ENCODE measurements at regions not wholly inside any gene's neighbourhood (a gene's known extent, or its start where the extent isn't known, plus 50 kb on each side); places are given as distances from the start of the nearest gene placed in this dataset.

GRCh38 chr3:148077965-148078364 lies 619.7 kb upstream of the AGTR1 start:
- no peak for DNase-seq

DNA sequence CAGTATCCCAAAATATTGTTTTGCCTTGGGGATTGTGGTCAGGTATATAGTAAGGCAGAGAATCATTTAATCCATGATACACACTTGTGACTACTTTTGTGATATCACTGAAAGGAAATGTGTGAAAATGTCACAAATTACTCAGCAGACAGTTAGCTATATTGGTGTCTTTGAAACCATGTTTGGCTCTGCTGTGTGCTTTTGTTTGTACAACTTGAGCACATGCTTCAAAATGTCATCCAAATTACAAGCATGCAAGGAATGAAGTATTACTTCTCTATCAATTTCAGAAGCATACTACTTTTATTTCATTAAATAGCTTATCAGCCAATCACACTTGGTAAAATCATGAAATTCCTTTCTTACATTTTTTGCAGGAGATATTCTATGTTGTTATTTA lies 619.0 kb upstream of the AGTR1 start:
- DNase-seq: no peak

GRCh38 chr3:148079370-148079769 lies 618.3 kb upstream of the AGTR1 start:
- peak in 42 of 58 donors; percentile 1 to 77 (median 24) for DNase-seq

GRCh38 chr3:148081926-148082325 lies 615.8 kb upstream of the AGTR1 start:
- no peak for DNase-seq

DNA sequence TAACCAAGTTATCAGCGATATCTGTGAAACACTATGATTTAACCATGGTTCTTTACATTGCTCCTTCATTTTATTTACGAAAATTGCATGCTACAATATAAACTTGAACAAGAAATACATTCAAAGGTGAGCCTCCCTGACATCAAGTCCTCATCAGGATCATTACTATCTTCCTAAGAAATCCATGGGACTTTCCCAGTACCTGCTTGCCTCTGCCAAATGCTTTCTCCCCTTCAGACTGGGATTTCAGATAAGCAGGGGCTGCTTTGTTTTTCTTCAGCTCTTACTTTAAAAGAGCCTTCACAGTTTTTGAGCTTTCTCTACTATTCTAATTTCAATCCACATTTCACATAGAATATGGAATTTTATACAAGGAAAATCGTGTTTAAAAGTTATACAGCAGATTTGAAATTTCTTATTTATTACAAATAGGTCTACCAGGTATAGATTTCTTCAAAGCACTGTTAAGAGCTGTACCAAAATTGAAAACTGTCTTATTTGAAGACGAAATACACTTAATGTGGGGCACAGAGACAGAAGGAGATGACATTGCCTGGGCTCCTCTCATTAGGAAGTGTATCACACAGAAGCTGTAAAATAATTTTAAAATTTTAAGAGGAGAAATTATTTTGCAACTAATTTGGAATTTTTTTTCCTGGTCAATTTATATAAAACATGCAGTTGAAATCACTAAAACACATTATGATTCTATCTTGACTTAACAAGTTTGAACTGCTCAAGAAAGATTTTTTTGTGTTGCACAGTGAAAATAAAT lies 615.0 kb upstream of the AGTR1 start:
- DNase-seq: no peak

GRCh38 chr3:148083526-148084182 lies 614.0 kb upstream of the AGTR1 start:
- DNase-seq: peak in 1 of 58 donors; percentile 12

- DNase-seq: no peak
These were observed 612.8 kb upstream of the AGTR1 start for GRCh38 chr3:148084931-148085330.

GRCh38 chr3:148087601-148088371 lies 609.9 kb upstream of the AGTR1 start:
- no peak for DNase-seq

GRCh38 chr3:148089171-148089570 lies 608.5 kb upstream of the AGTR1 start:
- no peak for DNase-seq

DNA sequence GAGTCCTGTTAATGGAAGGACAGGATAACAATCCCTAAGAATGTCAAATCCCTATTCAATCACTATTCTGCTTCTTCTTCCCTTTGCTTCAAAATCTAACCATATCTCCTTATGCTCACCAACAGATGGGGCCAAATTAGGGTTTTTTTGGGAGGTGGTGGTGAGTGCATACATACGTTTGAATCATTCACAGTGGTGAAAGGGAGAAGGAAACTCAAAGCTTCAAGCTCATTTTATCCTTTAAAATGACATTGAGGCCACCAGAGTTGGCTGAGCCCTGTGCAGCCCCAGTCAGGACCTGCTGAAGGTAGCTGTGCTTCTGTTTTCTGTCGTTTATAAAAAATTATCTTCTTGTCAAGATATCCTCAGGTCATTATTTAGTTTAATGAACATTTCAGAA lies 607.5 kb upstream of the AGTR1 start:
- DNase-seq: no peak

DNA sequence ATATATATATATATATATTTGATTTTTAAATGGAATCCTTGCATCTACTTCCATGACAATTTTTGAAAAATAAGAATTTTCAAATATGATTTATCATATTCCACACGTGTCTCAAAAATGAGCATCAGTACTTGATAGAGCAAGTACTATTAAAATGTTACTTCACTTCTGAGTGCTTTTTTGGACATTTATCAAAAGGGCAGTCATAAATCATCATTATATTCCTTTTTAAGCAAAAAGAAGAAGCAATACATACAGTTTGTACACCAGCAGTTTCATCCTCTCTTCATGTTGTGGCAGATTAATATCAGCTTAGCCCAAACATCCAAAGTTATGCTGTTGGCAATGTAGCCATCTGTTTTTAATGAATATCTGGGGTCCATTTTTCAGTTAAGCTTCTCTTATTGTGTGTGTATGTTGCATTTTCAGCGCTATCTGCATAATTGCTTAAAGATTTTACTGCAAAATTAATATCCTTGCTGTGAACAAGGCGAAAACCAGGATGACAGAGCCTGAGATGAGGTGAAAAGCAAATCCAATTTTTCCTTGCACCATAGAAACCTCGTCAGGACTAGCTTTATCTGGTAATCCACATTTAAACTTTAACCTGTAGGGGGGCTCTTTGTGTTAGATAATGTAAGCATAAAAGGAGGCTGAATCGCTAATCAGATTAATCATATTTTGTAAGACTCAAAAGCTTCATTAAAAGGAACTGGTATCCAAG lies 604.9 kb upstream of the AGTR1 start:
- no peak for DNase-seq

DNA sequence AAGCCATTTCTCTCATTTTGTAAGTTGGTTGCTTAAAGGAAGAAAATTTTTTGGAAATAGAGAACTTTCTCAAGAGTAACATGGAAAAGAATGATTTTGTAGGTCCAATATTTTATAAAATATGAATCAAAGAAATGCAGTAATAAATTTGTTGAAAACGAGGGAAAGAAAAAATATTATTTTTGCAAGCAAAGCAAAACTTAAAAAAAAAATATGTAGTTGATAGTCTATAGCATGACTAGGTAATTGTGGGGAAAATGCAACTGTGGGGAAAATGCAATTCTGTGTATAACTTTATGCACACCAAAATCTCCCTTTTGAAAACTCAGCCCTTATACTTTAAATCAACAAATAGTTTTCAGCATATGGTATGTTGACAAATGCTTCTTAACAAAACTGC lies 604.0 kb upstream of the AGTR1 start:
- DNase-seq: no peak

DNA sequence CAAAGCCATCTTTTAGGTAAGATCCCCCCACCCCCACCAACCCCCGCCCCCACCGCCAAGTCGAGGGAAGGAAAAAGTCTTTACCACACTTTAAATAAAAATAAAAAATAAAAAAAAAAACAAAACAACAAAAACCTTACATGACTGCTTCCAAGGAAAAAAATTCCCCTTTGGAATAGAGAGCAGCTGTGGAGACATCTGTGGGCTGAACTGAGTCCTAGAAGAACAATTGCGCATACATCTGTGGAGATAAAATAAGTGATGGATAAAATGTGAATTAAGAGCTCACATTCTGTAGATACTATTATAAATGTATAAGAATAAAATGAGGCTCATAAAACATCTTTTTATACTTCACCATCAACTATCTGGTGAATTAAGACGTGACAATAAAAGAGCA lies 601.7 kb upstream of the AGTR1 start:
- no peak for DNase-seq

DNA sequence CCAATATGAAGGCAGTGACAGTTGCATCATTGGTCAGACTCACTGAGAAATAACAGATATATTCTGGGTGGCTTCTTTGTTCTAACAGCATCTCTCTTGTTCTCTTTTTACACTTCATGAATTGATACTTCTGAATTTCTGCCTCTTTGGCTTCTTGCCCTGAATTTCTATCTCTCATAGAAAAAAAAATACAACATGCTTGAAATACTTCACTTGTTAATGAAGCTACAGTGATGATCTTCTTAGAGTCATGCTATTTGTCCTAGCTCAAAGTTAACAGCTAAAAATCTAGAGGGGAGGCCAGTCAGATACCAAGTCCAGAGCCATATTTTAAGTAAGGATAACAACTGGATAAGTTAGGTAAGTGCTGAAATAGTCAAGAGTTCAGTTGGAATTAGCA lies 597.2 kb upstream of the AGTR1 start:
- DNase-seq: no peak

GRCh38 chr3:148101061-148101460 lies 596.6 kb upstream of the AGTR1 start:
- no peak for DNase-seq

DNA sequence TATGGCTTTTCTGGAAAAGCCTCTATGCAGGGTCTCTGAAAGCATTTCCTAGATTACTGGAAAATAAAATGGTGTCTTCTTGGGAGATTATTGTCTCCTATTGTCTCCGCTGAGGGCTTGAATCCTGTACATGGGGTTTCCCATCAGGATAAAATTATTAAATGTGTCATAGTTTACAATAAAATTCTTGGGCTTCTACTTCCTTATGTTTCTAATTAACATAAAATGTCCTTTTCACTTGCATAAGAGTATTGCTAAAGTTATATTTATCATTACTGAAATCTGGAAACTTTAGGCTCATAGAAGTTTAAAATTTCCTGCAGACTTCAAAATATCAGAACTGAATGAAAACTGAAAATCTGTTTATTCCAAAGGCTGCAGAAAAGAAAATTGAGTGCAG lies 595.5 kb upstream of the AGTR1 start:
- DNase-seq: no peak

GRCh38 chr3:148106062-148106461 lies 591.6 kb upstream of the AGTR1 start:
- DNase-seq: no peak

GRCh38 chr3:148126956-148127355 lies 570.7 kb upstream of the AGTR1 start:
- no peak for DNase-seq

DNA sequence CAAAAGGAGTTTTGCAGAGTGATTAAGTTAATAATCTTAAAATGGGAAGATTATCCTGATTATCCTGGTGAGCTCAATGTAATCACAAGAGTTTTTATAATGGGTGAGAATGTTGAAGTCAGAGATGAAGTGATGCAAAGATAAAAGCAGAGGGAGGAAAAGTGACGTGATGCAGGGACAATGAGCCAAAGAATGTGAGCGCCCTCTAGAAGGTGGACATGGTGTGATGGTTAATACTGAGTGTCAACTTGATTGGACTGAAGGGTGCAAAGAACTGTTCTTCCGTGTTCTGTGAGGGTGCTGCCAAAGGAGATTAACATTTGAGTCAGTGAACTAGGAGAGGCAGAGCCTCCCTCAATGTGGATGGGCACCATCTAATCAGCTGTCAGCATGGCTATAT lies 569.6 kb upstream of the AGTR1 start:
- DNase-seq: no peak

DNA sequence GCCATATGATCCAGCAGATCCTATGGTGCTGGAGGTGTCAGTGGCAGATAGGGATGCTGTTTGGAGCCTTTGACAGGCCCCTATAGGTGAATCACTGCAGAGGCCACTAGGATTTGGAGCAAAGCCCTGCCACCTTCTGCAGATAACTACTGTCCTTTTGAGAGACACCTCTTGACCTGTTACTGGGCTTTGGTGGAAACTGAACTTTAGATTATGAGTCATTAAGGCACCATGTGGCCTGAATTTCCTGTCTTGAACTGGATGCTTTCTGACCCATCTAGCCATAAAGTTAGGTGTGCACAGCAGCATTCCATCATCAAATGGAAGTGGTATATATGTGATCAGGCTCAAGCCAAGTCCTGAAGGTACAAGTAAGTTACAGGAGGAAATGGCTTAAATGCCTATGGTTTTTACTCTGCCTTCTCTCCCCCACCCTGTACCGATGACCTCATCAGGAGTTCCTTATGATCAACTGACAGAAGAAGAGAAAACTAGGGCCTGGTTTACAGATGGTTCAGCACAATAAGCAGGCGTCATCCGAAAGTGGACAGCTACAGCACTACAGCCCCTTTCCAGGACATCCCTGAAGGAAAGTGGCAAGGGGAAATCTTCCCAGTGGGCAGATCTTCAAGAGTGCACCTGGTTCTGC lies 565.6 kb upstream of the AGTR1 start:
- DNase-seq: no peak

DNA sequence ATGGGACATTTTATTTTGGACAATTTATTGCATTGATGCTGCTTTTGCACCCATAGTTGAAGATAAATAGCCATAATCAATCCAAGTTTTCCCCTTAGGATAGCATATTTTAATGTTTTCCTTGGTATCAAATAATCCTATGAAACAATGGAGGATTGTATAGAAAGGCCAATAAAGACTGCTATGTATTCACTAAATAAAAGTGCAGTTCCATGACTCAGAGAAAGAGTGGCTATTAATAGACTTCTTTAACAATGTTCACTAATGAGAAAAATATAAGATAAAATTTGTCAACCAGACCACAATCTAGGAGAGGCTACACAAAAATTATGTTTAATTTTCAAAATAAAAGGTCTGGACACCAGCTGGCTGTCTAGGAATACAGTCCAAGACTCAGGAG lies 560.9 kb upstream of the AGTR1 start:
- DNase-seq: no peak

Measured in anterior cingulate cortex (tissue), 58 donors.